WERI-Rb-1 (cell line): ENCODE measurements at regions not wholly inside any gene's neighbourhood (a gene's known extent, or its start where the extent isn't known, plus 50 kb on each side); places are given as distances from the start of the nearest gene placed in this dataset.

Experiments
- DNase-seq: peaks from one replicate; pipeline ENCODE4 v3.0.0-alpha.2; 2020
- H3K27ac ChIP-seq: fragments of 250-450 bp; sonication (Bioruptor Pico); 2 replicates; pipeline ENCODE4 v1.5.1; 2020; ENCODE audit warnings: mild to moderate bottlenecking, moderate library complexity
- H3K27me3 ChIP-seq: fragments of 250-450 bp; sonication (Bioruptor Pico); 2 replicates; pipeline ENCODE4 v1.5.1; 2021; ENCODE audit warnings: mild to moderate bottlenecking, low read depth, moderate library complexity; ENCODE audit not compliant: insufficient read depth, severe bottlenecking
- H3K36me3 ChIP-seq: fragments of 250-450 bp; sonication (Bioruptor Pico); 2 replicates; pipeline ENCODE4 v1.5.1; 2020; ENCODE audit warnings: mild to moderate bottlenecking, moderate library complexity
- H3K4me3 ChIP-seq: 2 replicates; pipeline ENCODE4 v1.5.1; 2011; ENCODE audit warnings: low read depth, mild to moderate bottlenecking, control low read depth, low read length
- H3K9me3 ChIP-seq: fragments of 250-450 bp; sonication (Bioruptor Pico); 2 replicates; pipeline ENCODE4 v1.5.1; 2021; ENCODE audit warnings: mild to moderate bottlenecking, moderate library complexity; ENCODE audit not compliant: severe bottlenecking
- TF ChIP-seq, protein P1 (sequence below): IDR thresholded peaks from 2 replicates; pipeline ENCODE4 v1.5.1; 2011; ENCODE audit warnings: low read depth, mild to moderate bottlenecking, control low read depth, inconsistent platforms, low read length

DNA sequence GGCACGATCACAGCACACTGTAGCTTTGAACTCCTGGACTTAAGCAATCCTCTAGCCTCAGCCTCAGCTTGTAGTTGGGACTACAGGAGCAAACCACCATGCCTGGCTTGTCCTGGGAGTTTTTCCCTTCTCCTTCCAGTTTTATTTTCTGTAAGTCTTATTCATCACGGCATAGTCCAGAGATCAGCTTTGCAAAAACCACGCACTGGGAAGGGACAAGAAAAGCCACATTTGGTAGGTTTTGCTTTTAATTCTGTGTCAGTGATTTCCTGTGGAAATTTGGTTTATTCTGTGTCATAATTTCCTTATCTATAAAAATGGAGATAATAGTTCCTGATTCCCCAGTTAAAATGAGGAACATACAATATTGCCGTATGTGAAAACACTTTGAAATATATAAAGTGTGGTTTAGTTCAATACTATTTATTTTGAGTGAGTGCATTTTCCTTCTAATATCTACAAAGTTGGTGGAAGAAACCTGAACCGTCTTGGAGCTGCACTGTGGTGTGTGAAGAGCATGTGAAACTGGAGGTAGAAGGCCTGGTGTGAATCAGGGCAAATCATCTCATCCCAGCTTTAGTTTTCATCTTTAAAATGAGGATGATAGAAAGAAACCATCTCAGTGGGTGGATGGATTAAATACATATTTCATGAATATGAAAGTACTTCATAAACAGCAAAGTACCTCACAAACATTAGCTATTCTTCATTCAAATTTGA, 92.8 kb upstream of the ELL2 start:
- Histone ChIP-seq H3K4me3 (no peak overlapping the region), H3K36me3 (no peaks in the 10 kb centered on the region), H3K27ac (no peak overlapping the region), H3K9me3 (no peaks in the 10 kb centered on the region), H3K27me3 (no peaks in the 10 kb centered on the region)
- TF ChIP-seq, protein P1, sequence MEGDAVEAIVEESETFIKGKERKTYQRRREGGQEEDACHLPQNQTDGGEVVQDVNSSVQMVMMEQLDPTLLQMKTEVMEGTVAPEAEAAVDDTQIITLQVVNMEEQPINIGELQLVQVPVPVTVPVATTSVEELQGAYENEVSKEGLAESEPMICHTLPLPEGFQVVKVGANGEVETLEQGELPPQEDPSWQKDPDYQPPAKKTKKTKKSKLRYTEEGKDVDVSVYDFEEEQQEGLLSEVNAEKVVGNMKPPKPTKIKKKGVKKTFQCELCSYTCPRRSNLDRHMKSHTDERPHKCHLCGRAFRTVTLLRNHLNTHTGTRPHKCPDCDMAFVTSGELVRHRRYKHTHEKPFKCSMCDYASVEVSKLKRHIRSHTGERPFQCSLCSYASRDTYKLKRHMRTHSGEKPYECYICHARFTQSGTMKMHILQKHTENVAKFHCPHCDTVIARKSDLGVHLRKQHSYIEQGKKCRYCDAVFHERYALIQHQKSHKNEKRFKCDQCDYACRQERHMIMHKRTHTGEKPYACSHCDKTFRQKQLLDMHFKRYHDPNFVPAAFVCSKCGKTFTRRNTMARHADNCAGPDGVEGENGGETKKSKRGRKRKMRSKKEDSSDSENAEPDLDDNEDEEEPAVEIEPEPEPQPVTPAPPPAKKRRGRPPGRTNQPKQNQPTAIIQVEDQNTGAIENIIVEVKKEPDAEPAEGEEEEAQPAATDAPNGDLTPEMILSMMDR = no peak
- DNase-seq = no peak

DNA sequence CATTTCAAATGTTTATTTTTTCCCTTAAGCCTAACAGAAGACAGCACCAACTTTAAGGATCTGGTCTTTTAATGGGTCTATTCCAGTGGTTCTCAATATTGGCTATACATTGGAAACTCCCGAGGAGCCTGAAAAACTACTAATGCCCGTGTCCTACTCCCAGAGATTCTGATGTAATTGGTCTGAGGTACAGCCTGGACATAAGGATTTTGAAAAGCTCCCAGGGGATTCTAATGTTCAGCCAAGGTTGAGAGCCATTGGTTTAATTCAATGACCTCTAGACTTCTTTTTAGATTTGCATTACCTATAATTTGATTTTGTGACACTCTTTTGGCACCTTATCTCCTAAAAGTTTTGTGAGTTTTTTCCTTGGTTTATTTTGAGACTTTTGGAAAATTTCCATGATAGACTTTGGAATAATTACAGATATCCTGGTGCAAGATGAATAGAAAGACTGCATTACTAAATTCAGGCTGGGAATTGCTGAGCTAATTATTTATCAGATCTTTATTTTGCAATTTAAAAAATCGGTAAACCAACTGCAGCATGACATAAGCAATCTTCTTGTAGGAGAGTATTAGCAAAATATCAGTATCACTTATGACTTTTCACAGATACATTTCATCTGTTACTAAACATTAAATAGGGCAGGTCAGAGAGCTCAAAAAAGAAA, 91.5 kb upstream of the ELL2 start:
- DNase-seq = no peak
- H3K27me3 ChIP-seq = no peaks in the 10 kb centered on the region
- H3K4me3 ChIP-seq = no peak overlapping the region
- no peaks in the 10 kb centered on the region for H3K9me3 ChIP-seq
- no peaks in the 10 kb centered on the region for H3K36me3 ChIP-seq
- H3K27ac ChIP-seq = no peak overlapping the region
- TF ChIP-seq, protein P1 = no peak

DNA sequence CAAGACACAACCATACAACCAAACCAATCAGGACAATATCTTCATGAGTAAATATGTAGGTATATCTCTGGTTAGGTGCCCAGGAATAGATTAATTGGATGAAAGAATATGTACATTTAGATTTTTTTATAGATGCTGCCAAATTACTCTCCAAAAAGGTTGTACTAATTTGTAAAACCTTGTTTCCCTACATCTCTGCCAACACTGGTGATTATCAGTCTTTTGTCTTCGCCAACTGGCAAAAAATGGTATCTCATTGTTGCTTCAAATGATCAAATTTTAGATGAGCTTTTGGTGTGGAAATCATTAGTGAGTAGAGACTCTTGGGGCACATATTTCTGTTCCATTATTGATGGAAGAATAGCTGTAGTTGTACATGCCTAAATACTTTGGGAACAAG, 90.7 kb upstream of the ELL2 start:
- TF ChIP-seq, protein P1 = no peak
- no peak for DNase-seq
- H3K27ac ChIP-seq = no peak overlapping the region

DNA sequence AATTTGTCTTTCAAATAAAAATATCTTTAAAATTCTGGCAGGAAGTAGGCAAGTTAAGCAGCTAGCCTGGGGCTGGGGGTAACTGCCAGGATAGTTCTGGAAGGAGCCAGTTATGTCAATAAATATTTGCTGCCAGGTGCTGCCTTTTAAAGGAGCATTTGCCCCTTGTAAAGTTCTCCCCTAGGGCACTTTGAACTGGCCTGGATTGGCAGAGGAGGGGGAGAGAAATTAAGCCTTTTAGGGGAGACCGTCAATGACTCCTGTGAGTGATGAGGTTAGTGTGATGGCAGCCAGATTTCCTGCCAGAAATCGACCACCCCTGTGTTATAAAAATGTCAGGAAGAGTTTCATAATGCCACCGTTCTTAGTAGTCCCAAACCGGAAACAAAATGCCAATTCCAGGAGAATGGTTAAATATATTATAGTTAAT, 89.8 kb upstream of the ELL2 start:
- no peak overlapping the region for H3K4me3 ChIP-seq
- H3K9me3 ChIP-seq = no peaks in the 10 kb centered on the region
- H3K36me3 ChIP-seq = no peaks in the 10 kb centered on the region
- DNase-seq = no peak
- TF ChIP-seq, protein P1 = no peak
- no peaks in the 10 kb centered on the region for H3K27me3 ChIP-seq
- H3K27ac ChIP-seq = no peak overlapping the region

More for the DNA sequence above, 90.7 kb upstream of the ELL2 start:
- Histone ChIP-seq H3K9me3 (no peaks in the 10 kb centered on the region), H3K27me3 (no peaks in the 10 kb centered on the region), H3K4me3 (no peak overlapping the region), H3K36me3 (no peaks in the 10 kb centered on the region)

DNA sequence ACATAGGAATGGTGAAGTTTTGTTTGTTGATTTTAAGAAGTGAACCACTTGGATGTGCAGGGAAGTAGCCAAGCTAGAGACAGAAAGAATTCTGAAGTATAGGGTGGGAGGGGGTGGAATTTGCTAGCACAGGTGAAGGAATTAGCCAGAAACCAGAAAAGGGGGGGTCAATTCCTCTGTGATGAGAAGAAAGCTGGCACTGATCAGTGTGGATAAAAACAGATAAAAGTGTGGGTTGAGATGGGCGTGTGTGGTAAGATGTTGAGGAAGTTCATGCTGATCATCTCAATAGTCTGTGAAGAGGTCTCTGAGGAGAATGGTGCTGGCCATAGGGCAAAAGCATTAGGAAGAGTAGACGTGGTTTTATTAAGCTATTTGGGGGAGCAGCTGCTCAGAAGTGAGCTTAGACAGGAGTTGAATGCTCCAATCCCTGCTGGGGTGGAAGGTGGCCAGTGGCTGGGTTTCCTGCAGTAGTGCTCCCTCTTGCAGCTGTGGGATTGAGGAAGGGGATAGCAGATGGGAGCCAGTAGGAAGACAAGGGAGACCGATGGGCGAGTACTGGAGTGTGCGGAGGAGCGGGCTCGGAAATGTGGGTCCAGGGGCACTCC, 88.7 kb upstream of the ELL2 start:
- Histone ChIP-seq H3K9me3 (no peaks in the 10 kb centered on the region), H3K36me3 (no peaks in the 10 kb centered on the region), H3K27me3 (no peaks in the 10 kb centered on the region), H3K27ac (no peak overlapping the region), H3K4me3 (no peak overlapping the region)
- DNase-seq = no peak
- TF ChIP-seq, protein P1 = no peak
